BLaER1 treated with 17β-estradiol and CSF1 and Interleukin-3, amounts not matched to agents 10 nM and 100 nM (cell line): ENCODE measurements at regions not wholly inside any gene's neighbourhood (a gene's known extent, or its start where the extent isn't known, plus 50 kb on each side); places are given as distances from the start of the nearest gene placed in this dataset.

ENCODE experiments used
- H3K27ac ChIP-seq, 11 experiments: shearing (Covaris generic); formaldehyde crosslinking; 2 replicates each; pipeline ENCODE4 v1.8.1; 2022
- H3K27me3 ChIP-seq, 11 experiments: shearing (Covaris generic); formaldehyde crosslinking; 2 replicates each; pipeline ENCODE4 v1.8.1; 2022
- H3K36me3 ChIP-seq, 11 experiments: shearing (Covaris generic); formaldehyde crosslinking; 2 replicates each; pipeline ENCODE4 v1.8.1; 2022
- H3K4me1 ChIP-seq, 10 experiments: shearing (Covaris generic); formaldehyde crosslinking; 2 replicates each; pipeline ENCODE4 v1.8.1; 2022
- H3K4me2 ChIP-seq, 11 experiments: shearing (Covaris generic); formaldehyde crosslinking; 2 replicates each; pipeline ENCODE4 v1.8.1; 2022
- H3K4me3 ChIP-seq, 10 experiments: shearing (Covaris generic); formaldehyde crosslinking; 2 replicates each; pipeline ENCODE4 v1.8.1; 2022
- H3K9ac ChIP-seq, 11 experiments: shearing (Covaris generic); formaldehyde crosslinking; 2 replicates each; pipeline ENCODE4 v1.8.1; 2022
- H3K9me3 ChIP-seq, 11 experiments: shearing (Covaris generic); formaldehyde crosslinking; replicated peaks in 1 of 11; 2 replicates each; pipeline ENCODE4 v1.8.1; 2022
- H4K20me1 ChIP-seq, 11 experiments: shearing (Covaris generic); formaldehyde crosslinking; 2 replicates each; pipeline ENCODE4 v1.8.1; 2022
- Cebpa-rat ChIP-seq, 11 experiments: shearing (Covaris generic); IDR thresholded peaks; 2 replicates each; pipeline ENCODE4 v1.8.1; 2022

GRCh38 chr7:94243066-94243711 lies 151.5 kb upstream of the COL1A2 start:
- Histone ChIP-seq H3K4me3 (no peak overlapping the region), H3K27me3 (no peaks in the 10 kb centered on the region), H3K4me2 (no peak overlapping the region), H3K9ac (no peak overlapping the region), H4K20me1 (no peaks in the 10 kb centered on the region), H3K27ac (no peak overlapping the region), H3K36me3 (no peaks in the 10 kb centered on the region), H3K9me3 (no peaks in the 10 kb centered on the region), H3K4me1 (peaks cover 0 to 7% (median 0%) of the 10 kb centered on the region in 10 experiments; a peak in 1 of 20 replicates)
- no peak for TF ChIP-seq Cebpa-rat (IDR thresholded peaks at IDR 0.05)

DNA sequence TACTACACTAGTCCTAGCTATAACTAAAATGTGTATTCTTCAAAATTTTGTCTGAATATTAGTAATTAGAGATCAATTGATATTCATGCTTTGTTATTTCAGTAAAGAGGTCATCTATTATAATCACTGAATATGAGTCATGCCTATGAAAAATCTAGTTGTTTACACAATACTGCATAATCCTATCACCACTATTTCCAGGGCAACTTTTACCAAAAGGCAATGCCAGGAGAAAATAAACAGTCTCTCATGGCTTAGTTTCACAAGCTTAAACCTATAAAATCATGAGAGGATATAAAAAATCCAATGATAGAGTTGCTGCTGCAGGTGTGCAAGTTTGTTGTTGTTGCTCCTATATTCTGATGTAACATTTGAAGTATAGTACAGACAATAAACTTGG lies 149.9 kb upstream of the COL1A2 start:
- Histone ChIP-seq H3K27me3 (no peaks in the 10 kb centered on the region), H3K4me3 (no peak overlapping the region), H3K9ac (no peak overlapping the region), H3K9me3 (no peaks in the 10 kb centered on the region), H3K36me3 (no peaks in the 10 kb centered on the region), H4K20me1 (no peaks in the 10 kb centered on the region), H3K27ac (no peak overlapping the region), H3K4me1 (peaks cover 0 to 3% (median 0%) of the 10 kb centered on the region in 10 experiments; a peak in 1 of 20 replicates), H3K4me2 (no peak overlapping the region)
- no peak for TF ChIP-seq Cebpa-rat (IDR thresholded peaks at IDR 0.05)

- H3K36me3 ChIP-seq, result no peaks in the 10 kb centered on the region
- no peak overlapping the region for H3K27ac ChIP-seq
- H3K27me3 ChIP-seq, result no peaks in the 10 kb centered on the region
- no peaks in the 10 kb centered on the region for H3K4me1 ChIP-seq
- no peaks in the 10 kb centered on the region for H4K20me1 ChIP-seq
- H3K9me3 ChIP-seq, result no peaks in the 10 kb centered on the region
- no peak overlapping the region for H3K4me3 ChIP-seq
- no peak overlapping the region for H3K4me2 ChIP-seq
- no peak overlapping the region for H3K9ac ChIP-seq
- TF ChIP-seq Cebpa-rat (IDR thresholded peaks at IDR 0.05), result no peak
These were observed 149.2 kb upstream of the COL1A2 start for GRCh38 chr7:94245500-94245899.

DNA sequence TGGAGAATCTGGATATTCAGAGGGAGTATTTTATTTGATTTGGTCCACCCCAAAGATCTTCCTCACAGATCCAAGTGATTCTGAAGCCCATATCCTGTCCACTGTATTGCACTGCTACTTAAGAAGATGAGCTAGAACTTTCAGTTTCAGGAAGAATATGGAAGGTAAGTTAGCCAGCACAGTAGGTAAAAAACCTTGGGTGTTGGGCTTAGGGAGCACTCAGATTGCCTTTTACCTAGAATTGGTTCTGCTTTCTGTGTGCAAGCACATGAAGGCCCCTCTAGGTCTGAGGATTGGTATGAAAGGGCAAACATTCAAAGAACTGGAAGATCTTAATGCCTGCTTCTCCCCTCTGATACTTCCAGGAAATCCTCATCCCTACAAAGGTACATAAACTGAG lies 146.7 kb upstream of the COL1A2 start:
- Histone ChIP-seq H3K4me1 (no peaks in the 10 kb centered on the region), H3K4me3 (no peak overlapping the region), H3K27me3 (no peaks in the 10 kb centered on the region), H3K36me3 (no peaks in the 10 kb centered on the region), H3K4me2 (no peak overlapping the region), H3K9ac (no peak overlapping the region), H3K27ac (no peak overlapping the region), H4K20me1 (no peaks in the 10 kb centered on the region), H3K9me3 (no peaks in the 10 kb centered on the region)
- TF ChIP-seq Cebpa-rat (IDR thresholded peaks at IDR 0.05), result no peak

- no peaks in the 10 kb centered on the region for H3K4me1 ChIP-seq
- H3K27me3 ChIP-seq, result no peaks in the 10 kb centered on the region
- H3K27ac ChIP-seq, result no peak overlapping the region
- H3K9me3 ChIP-seq, result no peaks in the 10 kb centered on the region
- no peak for TF ChIP-seq Cebpa-rat (IDR thresholded peaks at IDR 0.05)
- no peak overlapping the region for H3K4me2 ChIP-seq
- H3K4me3 ChIP-seq, result no peak overlapping the region
- H3K9ac ChIP-seq, result no peak overlapping the region
- no peaks in the 10 kb centered on the region for H3K36me3 ChIP-seq
- no peaks in the 10 kb centered on the region for H4K20me1 ChIP-seq
These were observed 145.1 kb upstream of the COL1A2 start for GRCh38 chr7:94249631-94250030.

DNA sequence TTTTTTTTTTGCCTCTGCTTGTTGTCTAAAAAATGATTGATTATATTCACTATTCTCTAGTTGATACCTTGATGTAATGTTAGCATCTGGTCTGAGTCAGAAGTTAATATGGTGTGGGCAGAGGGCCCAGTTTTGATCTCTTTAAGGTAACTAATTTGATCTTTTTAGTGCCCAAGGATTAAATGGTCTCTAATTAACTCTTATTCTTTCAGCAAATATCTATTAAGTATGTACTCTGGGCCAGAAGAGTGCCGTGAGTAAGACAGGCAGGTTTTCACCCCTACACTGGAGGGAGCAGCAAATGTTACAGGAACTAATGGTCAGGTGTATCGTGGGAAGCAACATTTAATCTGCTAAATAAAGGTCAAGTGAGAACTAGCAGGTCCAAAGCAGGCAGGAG lies 144.6 kb upstream of the COL1A2 start:
- no peak for TF ChIP-seq Cebpa-rat (IDR thresholded peaks at IDR 0.05)
- Histone ChIP-seq H3K9me3 (no peaks in the 10 kb centered on the region), H4K20me1 (no peaks in the 10 kb centered on the region), H3K27me3 (no peaks in the 10 kb centered on the region), H3K4me1 (no peaks in the 10 kb centered on the region), H3K9ac (no peak overlapping the region), H3K4me2 (no peak overlapping the region), H3K4me3 (no peak overlapping the region), H3K27ac (no peak overlapping the region), H3K36me3 (no peaks in the 10 kb centered on the region)

DNA sequence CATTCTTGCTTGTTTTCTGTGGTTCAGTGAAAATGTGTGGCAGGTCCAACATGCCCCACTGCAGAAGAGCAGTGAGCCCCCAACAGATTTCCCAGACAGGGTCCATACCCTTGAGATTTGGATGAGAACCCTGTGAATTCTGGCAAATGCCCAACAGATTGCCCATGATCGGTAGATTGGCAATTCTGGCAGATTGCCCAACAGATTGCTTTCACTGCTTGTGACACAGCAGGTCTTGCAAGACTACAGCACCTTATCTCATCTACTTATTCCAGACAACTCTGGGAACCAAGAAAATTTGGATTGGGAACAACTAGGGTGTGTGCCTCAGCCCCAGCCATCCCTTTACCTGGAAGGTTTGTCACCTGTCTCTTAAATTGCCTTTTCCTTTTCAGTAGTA lies 143.7 kb upstream of the COL1A2 start:
- TF ChIP-seq Cebpa-rat (IDR thresholded peaks at IDR 0.05), result no peak
- no peaks in the 10 kb centered on the region for H3K36me3 ChIP-seq
- no peaks in the 10 kb centered on the region for H3K9me3 ChIP-seq
- H3K4me1 ChIP-seq, result no peaks in the 10 kb centered on the region
- no peak overlapping the region for H3K4me2 ChIP-seq
- H4K20me1 ChIP-seq, result no peaks in the 10 kb centered on the region
- no peak overlapping the region for H3K9ac ChIP-seq
- H3K27me3 ChIP-seq, result no peaks in the 10 kb centered on the region
- H3K27ac ChIP-seq, result no peak overlapping the region
- H3K4me3 ChIP-seq, result no peak overlapping the region

DNA sequence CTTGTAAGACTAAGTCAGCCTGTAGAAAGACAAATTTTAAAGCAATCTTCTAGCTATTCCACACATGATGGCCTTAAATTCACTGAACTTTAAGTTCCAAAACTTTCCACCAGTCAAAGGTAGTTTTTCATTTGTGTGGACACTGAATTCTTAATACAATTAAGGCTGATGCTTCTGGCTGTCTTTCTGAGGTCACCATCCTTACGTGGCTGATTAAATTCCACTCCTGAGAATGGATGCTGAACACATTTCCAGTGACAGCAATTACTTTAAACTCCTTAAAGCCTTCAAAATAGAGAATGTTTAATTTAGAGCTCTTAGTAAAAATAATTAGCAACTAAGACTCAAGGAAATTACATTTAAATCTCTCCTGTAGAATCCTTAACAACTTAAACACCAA lies 142.6 kb upstream of the COL1A2 start:
- no peak for TF ChIP-seq Cebpa-rat (IDR thresholded peaks at IDR 0.05)
- Histone ChIP-seq H3K4me1 (no peaks in the 10 kb centered on the region), H3K4me2 (no peak overlapping the region)

GRCh38 chr7:94252971-94253370 lies 141.7 kb upstream of the COL1A2 start:
- no peak overlapping the region for H3K4me3 ChIP-seq
- no peak overlapping the region for H3K27ac ChIP-seq
- H3K27me3 ChIP-seq, result no peaks in the 10 kb centered on the region
- no peaks in the 10 kb centered on the region for H4K20me1 ChIP-seq
- no peaks in the 10 kb centered on the region for H3K4me1 ChIP-seq
- no peaks in the 10 kb centered on the region for H3K36me3 ChIP-seq
- H3K4me2 ChIP-seq, result no peak overlapping the region
- no peaks in the 10 kb centered on the region for H3K9me3 ChIP-seq
- TF ChIP-seq Cebpa-rat (IDR thresholded peaks at IDR 0.05), result no peak
- no peak overlapping the region for H3K9ac ChIP-seq

More for the DNA sequence above, 142.6 kb upstream of the COL1A2 start:
- Histone ChIP-seq H3K36me3 (no peaks in the 10 kb centered on the region), H3K27me3 (no peaks in the 10 kb centered on the region), H3K9me3 (no peaks in the 10 kb centered on the region), H3K4me3 (no peak overlapping the region), H3K27ac (no peak overlapping the region), H3K9ac (no peak overlapping the region), H4K20me1 (no peaks in the 10 kb centered on the region)

- H3K4me1 ChIP-seq, result no peaks in the 10 kb centered on the region
- H3K4me3 ChIP-seq, result no peak overlapping the region
- no peak overlapping the region for H3K27ac ChIP-seq
- no peak overlapping the region for H3K9ac ChIP-seq
- H3K9me3 ChIP-seq, result no peaks in the 10 kb centered on the region
- no peaks in the 10 kb centered on the region for H3K36me3 ChIP-seq
- H3K27me3 ChIP-seq, result no peaks in the 10 kb centered on the region
- no peak for TF ChIP-seq Cebpa-rat (IDR thresholded peaks at IDR 0.05)
- no peak overlapping the region for H3K4me2 ChIP-seq
- H4K20me1 ChIP-seq, result no peaks in the 10 kb centered on the region
These were observed 141.0 kb upstream of the COL1A2 start for GRCh38 chr7:94253686-94254085.
